ENCODE measurements at regions not wholly inside any gene's neighbourhood (a gene's known extent, or its start where the extent isn't known, plus 50 kb on each side); places are given as distances from the start of the nearest gene placed in this dataset.

- TF ChIP-seq RELB (IDR thresholded peaks at IDR 0.05; ENCODE audit: low read depth) (no peak), KLF5 (IDR thresholded peaks at IDR 0.05; ENCODE audit: partially characterized antibody) (no peak)
Measured at GRCh38 chr10:16120563-16120962, 260.3 kb upstream of the MINDY3 start (continued).

GRCh38 chr10:16141499-16141898 lies 281.2 kb upstream of the MINDY3 start:
- ChIA-PET RAD21 (ENCODE audit: unreplicated experiment) (no interaction called here), POLR2A (interaction anchor here (0.7 kb wide), 1 partner anchor 658 kb away, joined by 3 read pairs; no protein-coding TSS in a partner anchor), CTCF (interaction anchor here (0.6 to 0.9 kb wide), 3 partner anchors 16 to 1234 kb away, joined by 3 read pairs; no protein-coding TSS in a partner anchor), SMC1A (ENCODE audit: uncharacterized antibody, unreplicated experiment) (interaction anchor here (1.0 to 1.1 kb wide), 2 partner anchors 9 to 36 kb away, joined by 3 read pairs; no protein-coding TSS in a partner anchor)
- no peaks in the 10 kb centered on the region for H3K36me3 ChIP-seq (ENCODE audit: control insufficient read depth in 2 of 2, insufficient read depth in 2 of 2, low read length in 1 of 2)
- no peak overlapping the region for H3K9ac ChIP-seq (ENCODE audit: control insufficient read depth, insufficient read depth, low read length)
- DNase-seq (ENCODE audit: low read depth, low spot score) (no peak), ATAC-seq (no peak), FAIRE-seq (no peak)
- H4K20me1 ChIP-seq (ENCODE audit: control insufficient read depth, insufficient read depth) = no peaks in the 10 kb centered on the region
- no peaks in the 10 kb centered on the region for H3K79me2 ChIP-seq (ENCODE audit: control insufficient read depth, insufficient read depth, low read length)
- in situ Hi-C loops (cut with MboI) = no loop called here
- no peaks in the 10 kb centered on the region for H3K27me3 ChIP-seq (replicated peaks in 1 of 2; ENCODE audit: control insufficient read depth in 2 of 2, insufficient read depth in 2 of 2, low read length in 1 of 2)
- no peak overlapping the region for H3K27ac ChIP-seq (ENCODE audit: control insufficient read depth, insufficient read depth)
- H2AFZ ChIP-seq (ENCODE audit: control insufficient read depth, low read depth, low read length) = no peak overlapping the region
- no peak overlapping the region for H3K4me2 ChIP-seq (ENCODE audit: control insufficient read depth, insufficient read depth)
- no peaks in the 10 kb centered on the region for H3K4me1 ChIP-seq (ENCODE audit: control insufficient read depth, insufficient read depth, low read length)
- 3% methylated on average over 2 of the region's 2 CpGs for WGBS (ENCODE audit: insufficient coverage, insufficient replicate concordance, low lambda C conversion rate, missing lambda C conversion rate)
- H3K4me3 ChIP-seq = no peak overlapping the region
- no peaks in the 10 kb centered on the region for H3K9me3 ChIP-seq (replicated peaks; ENCODE audit: control insufficient read depth, insufficient read depth, low read length)
- intact Hi-C loops (cut with micrococcal nuclease; ENCODE audit: unreplicated experiment) = no loop called here
- no TSS peak for BruUV-seq (replicated peaks)
- TF ChIP-seq ZNF24 (IDR thresholded peaks at IDR 0.05) (no peak), LARP7 (IDR thresholded peaks at IDR 0.05) (no peak), EED (IDR thresholded peaks at IDR 0.05; ENCODE audit: low read depth) (no peak), CEBPZ (IDR thresholded peaks at IDR 0.05; ENCODE audit: low read depth, low read length) (no peak), ZNF687 (IDR thresholded peaks at IDR 0.05) (no peak), ASH2L (IDR thresholded peaks at IDR 0.05; ENCODE audit: borderline replicate concordance, low read depth) (no peak), KAT2A (conservative IDR thresholded peaks at IDR 0.05; ENCODE audit: control insufficient read depth, low read depth, low read length) (no peak), SMARCA5 (IDR thresholded peaks at IDR 0.05) (no peak), SUZ12 (IDR thresholded peaks at IDR 0.05; ENCODE audit: unreplicated experiment) (no peak), NFXL1 (IDR thresholded peaks at IDR 0.05; ENCODE audit: borderline replicate concordance) (no peak), SIX5 (IDR thresholded peaks at IDR 0.05; ENCODE audit: low read depth, low read length, severe bottlenecking) (no peak), TCF12 (IDR thresholded peaks at IDR 0.05; ENCODE audit: low read depth, low read length) (no peak), RUNX3 (IDR thresholded peaks at IDR 0.05; ENCODE audit: low read length) (no peak), RBBP5 (conservative IDR thresholded peaks at IDR 0.05) (no peak), CBFB (IDR thresholded peaks at IDR 0.05; ENCODE audit: low read depth) (no peak)

Data from GM12878 (cell line).